Loucy (cell line): ENCODE measurements at regions not wholly inside any gene's neighbourhood (a gene's known extent, or its start where the extent isn't known, plus 50 kb on each side); places are given as distances from the start of the nearest gene placed in this dataset.

ENCODE experiments used
- CTCF ChIP-seq: fragments of 200-600 bp; sonication (generic); conservative IDR thresholded peaks from 2 replicates; pipeline ENCODE4 v1.5.1; 2014; ENCODE audit warnings: mild to moderate bottlenecking, antibody characterized with exemption, low read length
- EZH2phosphoT487 ChIP-seq: fragments of 200-600 bp; IDR thresholded peaks from 2 replicates; pipeline ENCODE4 v1.6.1; 2018; ENCODE audit warnings: antibody characterized with exemption, mild to moderate bottlenecking, moderate library complexity, borderline replicate concordance

DNA sequence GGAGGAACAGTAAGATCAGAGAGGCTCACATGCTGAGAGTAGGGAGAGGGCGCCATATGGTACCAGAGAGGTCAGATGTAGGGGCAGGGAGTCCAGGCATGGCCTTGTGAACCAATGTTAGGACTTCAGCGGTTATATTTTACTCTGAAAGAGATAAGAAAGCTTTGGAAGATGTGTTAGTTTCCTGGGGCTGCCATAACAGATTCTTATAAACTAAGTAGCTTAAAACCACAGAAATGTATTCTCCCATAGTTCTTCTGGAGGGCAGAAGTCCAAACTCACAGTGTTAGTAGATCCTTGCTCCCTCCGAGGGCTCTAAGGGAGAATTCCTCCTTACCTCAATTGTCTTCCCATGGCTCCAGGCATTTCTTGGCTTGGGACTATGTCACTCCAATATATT, 502.5 kb upstream of the ADGRL2 start:
- TF ChIP-seq CTCF, result no peak
- TF ChIP-seq EZH2phosphoT487, result no peak
